Trophoblast cell (in vitro differentiated cells and primary cell): ENCODE measurements at regions not wholly inside any gene's neighbourhood (a gene's known extent, or its start where the extent isn't known, plus 50 kb on each side); places are given as distances from the start of the nearest gene placed in this dataset.

Experiments used
- DNase-seq, 2 donors: peaks; one replicate each; pipeline ENCODE4 v3.0.0-alpha.2; 2016
- H2AFZ ChIP-seq: 2 replicates; pipeline ENCODE4 v1.6.1; 2013; ENCODE audit warnings: low read length, moderate library complexity, mild to moderate bottlenecking; ENCODE audit not compliant: insufficient read depth, poor library complexity
- H2AK5ac ChIP-seq: 2 replicates; pipeline ENCODE4 v1.6.1; 2013; ENCODE audit warnings: mild to moderate bottlenecking, low read length
- H2BK120ac ChIP-seq: 2 replicates; pipeline ENCODE4 v1.6.1; 2013; ENCODE audit warnings: low read length, mild to moderate bottlenecking, moderate library complexity; ENCODE audit not compliant: insufficient read depth, poor library complexity
- H2BK12ac ChIP-seq: 2 replicates; pipeline ENCODE4 v1.6.1; 2013; ENCODE audit warnings: mild to moderate bottlenecking, low read length, moderate library complexity
- H2BK5ac ChIP-seq: 2 replicates; pipeline ENCODE4 v1.6.1; 2013; ENCODE audit warnings: low read length, low read depth, moderate library complexity, mild to moderate bottlenecking; ENCODE audit not compliant: poor library complexity
- H3K14ac ChIP-seq: 2 replicates; pipeline ENCODE4 v1.6.1; 2013; ENCODE audit warnings: mild to moderate bottlenecking, low read length
- H3K18ac ChIP-seq: 2 replicates; pipeline ENCODE4 v1.6.1; 2013; ENCODE audit warnings: mild to moderate bottlenecking, low read length
- H3K23ac ChIP-seq: 2 replicates; pipeline ENCODE4 v1.6.1; 2013; ENCODE audit warnings: low read length
- H3K27ac ChIP-seq: 2 replicates; pipeline ENCODE4 v1.5.1; 2013; ENCODE audit warnings: low read depth, mild to moderate bottlenecking, inconsistent platforms, low read length, moderate library complexity
- H3K27me3 ChIP-seq: 2 replicates; pipeline ENCODE4 v1.6.1; 2013; ENCODE audit warnings: inconsistent platforms, mild to moderate bottlenecking, low read length, moderate library complexity; ENCODE audit not compliant: insufficient read depth
- H3K36me3 ChIP-seq, 2 experiments: 1 replicate in 1 of 2; 2 replicates in 1 of 2; pipeline ENCODE4 v1.6.1; 2013; ENCODE audit warnings: low read length in 2 of 2, mild to moderate bottlenecking in 2 of 2, moderate library complexity in 1 of 2; ENCODE audit not compliant: insufficient read depth in 2 of 2, control insufficient read depth in 1 of 2
- H3K4ac ChIP-seq: 2 replicates; pipeline ENCODE4 v1.6.1; 2013; ENCODE audit warnings: low read depth, mild to moderate bottlenecking, low read length, moderate library complexity
- H3K4me1 ChIP-seq, 2 experiments: 1 replicate in 1 of 2; 2 replicates in 1 of 2; pipeline ENCODE4 v1.6.1; 2013; ENCODE audit warnings: low read length in 2 of 2, mild to moderate bottlenecking in 2 of 2, moderate library complexity in 1 of 2; ENCODE audit not compliant: insufficient read depth in 2 of 2, control insufficient read depth in 1 of 2
- H3K4me2 ChIP-seq: 2 replicates; pipeline ENCODE4 v1.6.1; 2013; ENCODE audit warnings: inconsistent platforms, mild to moderate bottlenecking, low read length, moderate library complexity
- H3K4me3 ChIP-seq: 2 replicates; pipeline ENCODE4 v1.5.1; 2013; ENCODE audit warnings: mild to moderate bottlenecking, low read depth, low read length, inconsistent platforms
- H3K79me1 ChIP-seq: one replicate; pipeline ENCODE4 v1.6.1; 2013; ENCODE audit warnings: low read length
- H3K79me2 ChIP-seq: 2 replicates; pipeline ENCODE4 v1.6.1; 2013; ENCODE audit warnings: low read length, mild to moderate bottlenecking; ENCODE audit not compliant: control insufficient read depth, insufficient read depth, poor library complexity
- H3K9ac ChIP-seq: 2 replicates; pipeline ENCODE4 v1.6.1; 2013; ENCODE audit warnings: mild to moderate bottlenecking, low read length
- H3K9me3 ChIP-seq: 2 replicates; pipeline ENCODE4 v1.6.1; 2013; ENCODE audit warnings: low read depth, mild to moderate bottlenecking, control low read depth, inconsistent platforms, low read length; ENCODE audit not compliant: insufficient read depth
- H4K12ac ChIP-seq: 2 replicates; pipeline ENCODE4 v1.6.1; 2013; ENCODE audit warnings: low read depth, mild to moderate bottlenecking, low read length, moderate library complexity
- H4K8ac ChIP-seq: 2 replicates; pipeline ENCODE4 v1.6.1; 2013; ENCODE audit warnings: low read depth, mild to moderate bottlenecking, low read length, moderate library complexity
- H4K91ac ChIP-seq: one replicate; pipeline ENCODE4 v1.6.1; 2013; ENCODE audit warnings: low read depth, mild to moderate bottlenecking, low read length, moderate library complexity
- WGBS: extraction: QIAGEN DNeasy Blood & Tissue Kit; methylation state at CpG from one replicate; pipeline ENCODE4 v1.1.7; 2013; ENCODE audit warnings: missing lambda C conversion rate; ENCODE audit not compliant: insufficient read length, insufficient coverage; ENCODE audit errors: extremely low coverage; 5-methylcytosine and 5-hydroxymethylcytosine counted together

DNA sequence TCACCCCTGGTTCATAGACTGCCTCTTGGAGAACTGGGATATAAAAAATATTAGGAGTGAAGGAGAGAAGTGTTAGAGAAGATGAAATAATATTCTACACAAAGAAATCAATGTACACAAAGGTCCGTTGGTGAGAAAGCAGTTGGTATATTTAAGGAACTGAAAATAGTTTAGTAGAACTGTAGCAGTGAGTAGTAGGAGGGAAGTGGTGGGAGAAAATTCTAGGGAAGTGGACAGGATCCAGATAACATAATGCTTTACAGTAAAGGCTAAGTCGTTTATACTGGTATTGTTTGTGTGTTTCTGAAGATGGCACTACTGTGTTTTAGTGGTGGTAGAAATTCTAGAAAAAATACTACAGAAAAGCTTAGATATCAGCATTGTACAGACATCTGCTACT, 120.8 kb upstream of the CHORDC1 start:
- no peak overlapping the region for H3K14ac ChIP-seq
- no peak for DNase-seq
- no peak overlapping the region for H3K4me2 ChIP-seq
- H3K36me3 ChIP-seq, result no peaks in the 10 kb centered on the region
- H4K91ac ChIP-seq, result no peak overlapping the region
- no peak overlapping the region for H4K8ac ChIP-seq
- no peaks in the 10 kb centered on the region for H3K79me2 ChIP-seq
- no peak overlapping the region for H2BK12ac ChIP-seq
- no peak overlapping the region for H3K9ac ChIP-seq
- H3K27me3 ChIP-seq, result no peaks in the 10 kb centered on the region
- H3K18ac ChIP-seq, result no peak overlapping the region
- H3K79me1 ChIP-seq, result no peaks in the 10 kb centered on the region
- H3K4ac ChIP-seq, result no peak overlapping the region
- no CpG with 5 or more reads among the region's 2 CpGs for WGBS
- no peak overlapping the region for H2AFZ ChIP-seq
- no peak overlapping the region for H3K4me3 ChIP-seq
- no peak overlapping the region for H4K12ac ChIP-seq
- no peak overlapping the region for H2AK5ac ChIP-seq
- no peaks in the 10 kb centered on the region for H3K9me3 ChIP-seq
- H3K4me1 ChIP-seq, result no peaks in the 10 kb centered on the region
- H2BK5ac ChIP-seq, result no peak overlapping the region
- no peak overlapping the region for H2BK120ac ChIP-seq
- H3K23ac ChIP-seq, result no peak overlapping the region
- no peak overlapping the region for H3K27ac ChIP-seq

GRCh38 chr11:90341986-90342385, 119.1 kb upstream of the CHORDC1 start:
- H4K91ac ChIP-seq, result no peak overlapping the region
- no peaks in the 10 kb centered on the region for H3K36me3 ChIP-seq
- no peak overlapping the region for H2AK5ac ChIP-seq
- peak in 1 of 2 donors; percentile 61 for DNase-seq
- H2BK12ac ChIP-seq, result no peak overlapping the region
- H4K12ac ChIP-seq, result no peak overlapping the region
- WGBS, result no CpG with 5 or more reads among the region's 3 CpGs
- no peak overlapping the region for H4K8ac ChIP-seq
- H3K18ac ChIP-seq, result no peak overlapping the region
- H3K4me2 ChIP-seq, result no peak overlapping the region
- H3K27me3 ChIP-seq, result no peaks in the 10 kb centered on the region
- no peak overlapping the region for H2BK120ac ChIP-seq
- H3K79me1 ChIP-seq, result no peaks in the 10 kb centered on the region
- H3K4ac ChIP-seq, result no peak overlapping the region
- H3K9me3 ChIP-seq, result no peaks in the 10 kb centered on the region
- H3K9ac ChIP-seq, result no peak overlapping the region
- H2AFZ ChIP-seq, result no peak overlapping the region
- no peaks in the 10 kb centered on the region for H3K79me2 ChIP-seq
- H3K4me1 ChIP-seq, result no peaks in the 10 kb centered on the region
- no peak overlapping the region for H3K27ac ChIP-seq
- no peak overlapping the region for H3K4me3 ChIP-seq
- H3K23ac ChIP-seq, result no peak overlapping the region
- no peak overlapping the region for H2BK5ac ChIP-seq
- H3K14ac ChIP-seq, result no peak overlapping the region

- H4K12ac ChIP-seq, result no peak overlapping the region
- no CpG with 5 or more reads among the region's 1 CpG for WGBS
- no peak overlapping the region for H2BK12ac ChIP-seq
- no peak overlapping the region for H3K4me2 ChIP-seq
- H3K27ac ChIP-seq, result no peak overlapping the region
- H3K27me3 ChIP-seq, result no peaks in the 10 kb centered on the region
- DNase-seq, result no peak
- H2AFZ ChIP-seq, result no peak overlapping the region
- no peak overlapping the region for H2AK5ac ChIP-seq
- H3K4me1 ChIP-seq, result no peaks in the 10 kb centered on the region
- no peak overlapping the region for H3K4ac ChIP-seq
- H2BK120ac ChIP-seq, result no peak overlapping the region
- no peaks in the 10 kb centered on the region for H3K36me3 ChIP-seq
- H3K9me3 ChIP-seq, result no peaks in the 10 kb centered on the region
- H4K91ac ChIP-seq, result no peak overlapping the region
- no peak overlapping the region for H3K4me3 ChIP-seq
- no peaks in the 10 kb centered on the region for H3K79me1 ChIP-seq
- no peak overlapping the region for H3K14ac ChIP-seq
- no peak overlapping the region for H2BK5ac ChIP-seq
- H3K79me2 ChIP-seq, result no peaks in the 10 kb centered on the region
- no peak overlapping the region for H4K8ac ChIP-seq
- no peak overlapping the region for H3K18ac ChIP-seq
- no peak overlapping the region for H3K9ac ChIP-seq
- no peak overlapping the region for H3K23ac ChIP-seq
Measured at GRCh38 chr11:90332415-90332814, 109.6 kb upstream of the CHORDC1 start.

GRCh38 chr11:90330632-90331031, 107.8 kb upstream of the CHORDC1 start:
- Histone ChIP-seq H3K9me3 (no peaks in the 10 kb centered on the region), H3K4me3 (no peak overlapping the region), H2BK12ac (no peak overlapping the region), H4K91ac (no peak overlapping the region), H2AK5ac (no peak overlapping the region), H4K8ac (no peak overlapping the region), H3K4ac (no peak overlapping the region), H2AFZ (no peak overlapping the region), H3K4me1 (no peaks in the 10 kb centered on the region), H3K79me1 (no peaks in the 10 kb centered on the region), H3K27ac (no peak overlapping the region), H3K14ac (no peak overlapping the region), H2BK120ac (no peak overlapping the region), H3K18ac (no peak overlapping the region), H3K23ac (no peak overlapping the region), H3K9ac (no peak overlapping the region), H3K79me2 (no peaks in the 10 kb centered on the region), H3K27me3 (no peaks in the 10 kb centered on the region), H3K4me2 (no peak overlapping the region), H2BK5ac (no peak overlapping the region), H4K12ac (no peak overlapping the region), H3K36me3 (no peaks in the 10 kb centered on the region)
- WGBS, result no CpG with 5 or more reads among the region's 2 CpGs
- no peak for DNase-seq
